HEK293T (cell line): ENCODE measurements at regions not wholly inside any gene's neighbourhood (a gene's known extent, or its start where the extent isn't known, plus 50 kb on each side); places are given as distances from the start of the nearest gene placed in this dataset.

Experiments
- BHLHE40 ChIP-seq: fragments of 450-650 bp; IDR thresholded peaks from 2 replicates; pipeline ENCODE4 v1.6.1; 2016; ENCODE audit warnings: mild to moderate bottlenecking, moderate library complexity, borderline replicate concordance
- ELF4 ChIP-seq: fragments of 450-650 bp; IDR thresholded peaks from 2 replicates; pipeline ENCODE4 v1.6.1; 2017; ENCODE audit warnings: antibody characterized with exemption
- ZNF384 ChIP-seq: fragments of 450-650 bp; IDR thresholded peaks from 2 replicates; pipeline ENCODE4 v1.6.1; 2016

DNA sequence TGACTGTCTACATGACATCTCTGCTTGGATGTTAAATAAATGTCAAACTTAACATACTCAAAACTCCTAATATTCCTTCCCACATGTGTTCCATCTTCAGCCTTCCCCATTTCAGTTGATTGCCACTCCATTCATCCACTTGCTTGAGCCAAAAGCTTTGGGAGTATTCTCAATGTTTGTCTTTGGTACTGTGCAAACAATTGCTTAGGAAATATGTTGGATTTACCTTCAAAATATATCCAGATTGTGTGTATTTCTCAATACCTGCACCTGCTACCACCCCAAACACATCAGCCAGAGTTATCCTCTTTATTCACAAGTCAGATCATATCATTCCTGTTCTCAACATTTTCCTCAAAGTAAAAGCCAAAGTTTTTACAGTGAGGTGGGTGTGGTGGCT is 350.3 kb upstream of the FAM98A start:
- no peak for TF ChIP-seq ELF4
- TF ChIP-seq BHLHE40, result no peak
- TF ChIP-seq ZNF384, result no peak
